ENCODE measurements at regions not wholly inside any gene's neighbourhood (a gene's known extent, or its start where the extent isn't known, plus 50 kb on each side); places are given as distances from the start of the nearest gene placed in this dataset.

DNA sequence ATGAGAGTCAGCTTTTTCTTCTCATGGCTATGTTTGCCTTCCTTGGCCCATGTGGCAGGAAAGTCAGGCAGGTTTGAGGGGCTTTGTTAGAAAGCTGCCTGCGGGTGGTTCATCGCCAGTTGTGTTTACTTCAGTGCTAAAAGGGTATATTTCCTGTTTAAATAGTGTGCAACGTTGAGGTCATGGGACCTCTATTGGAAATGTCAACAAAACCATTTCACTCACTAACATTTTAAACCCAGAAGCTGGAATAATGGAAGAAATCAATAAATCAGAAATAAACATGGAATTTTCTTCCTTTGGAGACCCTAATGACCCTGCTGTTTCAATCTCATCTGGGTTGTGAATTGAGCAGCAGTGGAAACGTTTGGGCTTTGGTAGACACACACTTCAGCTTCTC is 185.8 kb downstream of the ANKRD50 start:
- CTCF ChIA-PET: no interaction called here

DNA sequence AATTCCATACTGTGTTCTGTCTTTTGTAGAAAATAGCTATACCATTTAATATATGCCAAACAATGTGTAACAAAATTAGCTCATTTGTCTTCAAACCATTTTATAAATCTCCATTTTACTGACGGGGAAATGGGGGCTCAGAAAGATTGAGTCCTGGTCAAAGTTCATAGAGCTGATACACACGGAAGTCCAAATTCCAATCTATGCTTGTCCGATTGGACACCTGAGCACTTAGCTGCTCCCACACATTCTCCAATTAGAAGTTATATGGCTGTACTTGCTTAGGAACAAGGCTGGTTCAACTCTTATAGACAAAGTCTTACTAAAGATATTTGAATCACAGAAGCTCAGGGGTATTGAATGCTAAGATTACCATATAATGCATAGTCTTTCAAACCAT is 185.2 kb downstream of the ANKRD50 start:
- DNase-seq: no peak
- H3K36me3 Mint-ChIP-seq (ENCODE audit: low read depth): no peaks in the 10 kb centered on the region
- no peaks in the 10 kb centered on the region for H3K4me1 Mint-ChIP-seq
- peaks cover 3% of the 10 kb centered on the region for H3K9me3 Mint-ChIP-seq
- POLR2A ChIA-PET: no interaction called here
- CTCF ChIA-PET: no interaction called here
- no peak overlapping the region for H3K4me3 Mint-ChIP-seq
- H3K27me3 Mint-ChIP-seq: no peaks in the 10 kb centered on the region
- H3K27ac Mint-ChIP-seq: no peak overlapping the region

More for the DNA sequence above, 185.8 kb downstream of the ANKRD50 start:
- no peak for DNase-seq
- no peak overlapping the region for H3K4me3 Mint-ChIP-seq
- H3K4me1 Mint-ChIP-seq: no peaks in the 10 kb centered on the region
- peaks cover 3% of the 10 kb centered on the region for H3K9me3 Mint-ChIP-seq
- no peaks in the 10 kb centered on the region for H3K36me3 Mint-ChIP-seq (ENCODE audit: low read depth)
- POLR2A ChIA-PET: no interaction called here
- no peak overlapping the region for H3K27ac Mint-ChIP-seq
- no peaks in the 10 kb centered on the region for H3K27me3 Mint-ChIP-seq

DNA sequence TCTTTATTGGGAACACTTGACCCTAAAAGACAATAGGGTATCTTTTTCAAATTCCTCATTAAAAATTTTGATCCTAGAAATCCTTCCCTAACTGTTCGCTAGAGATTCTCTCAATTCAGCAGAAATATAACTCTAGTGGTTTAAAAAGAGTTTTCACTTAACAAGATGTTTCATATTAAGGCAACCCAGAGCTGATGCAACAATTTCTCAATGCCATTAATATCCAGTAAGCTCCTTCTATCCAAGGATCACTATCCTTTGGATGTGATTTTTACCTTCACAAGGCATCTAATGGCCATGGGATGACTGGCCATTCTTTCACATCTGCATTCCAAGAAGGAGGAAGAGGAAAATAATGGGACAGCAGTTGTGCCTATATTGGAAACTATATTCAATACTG is 183.4 kb downstream of the ANKRD50 start:
- Mint-ChIP-seq H3K9me3 (peaks cover 3% of the 10 kb centered on the region), H3K27ac (no peak overlapping the region), H3K27me3 (no peaks in the 10 kb centered on the region), H3K4me1 (no peaks in the 10 kb centered on the region), H3K36me3 (ENCODE audit: low read depth) (no peaks in the 10 kb centered on the region), H3K4me3 (no peak overlapping the region)
- ChIA-PET CTCF (no interaction called here), POLR2A (no interaction called here)
- no peak for DNase-seq

DNA sequence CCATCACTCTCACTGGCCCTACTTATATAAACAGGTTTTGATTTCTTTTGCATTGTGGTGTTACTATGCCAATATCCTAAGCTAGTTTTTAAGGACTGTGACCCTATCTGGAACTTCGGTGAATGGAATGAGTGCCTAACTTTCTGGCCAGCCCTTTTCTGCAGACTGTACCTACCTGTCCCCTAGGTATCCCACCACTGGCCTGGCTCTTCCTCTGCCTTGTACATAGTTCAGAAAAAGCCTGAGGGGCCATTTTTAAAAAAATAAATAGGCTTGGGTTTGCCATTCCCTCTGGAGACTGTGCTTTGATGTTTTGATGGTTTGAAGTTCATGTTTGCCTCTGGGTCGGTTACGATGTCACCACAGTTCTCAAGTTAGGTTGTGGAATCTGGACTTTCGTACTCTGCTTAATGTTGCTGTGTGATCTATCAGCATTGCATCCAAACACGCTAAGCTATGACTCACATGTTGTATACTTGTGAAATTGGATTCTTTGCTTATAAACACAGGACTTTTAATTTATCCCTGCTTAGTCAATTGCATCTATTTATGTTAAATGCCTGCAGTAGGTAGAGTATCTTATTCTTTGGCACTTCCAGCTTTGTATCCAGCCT is 182.0 kb downstream of the ANKRD50 start:
- Mint-ChIP-seq H3K27ac (no peak overlapping the region), H3K36me3 (ENCODE audit: low read depth) (no peaks in the 10 kb centered on the region), H3K9me3 (peaks cover 3% of the 10 kb centered on the region), H3K4me3 (no peak overlapping the region), H3K27me3 (no peaks in the 10 kb centered on the region), H3K4me1 (no peaks in the 10 kb centered on the region)
- POLR2A ChIA-PET: no interaction called here
- CTCF ChIA-PET: no interaction called here
- no peak for DNase-seq

DNA sequence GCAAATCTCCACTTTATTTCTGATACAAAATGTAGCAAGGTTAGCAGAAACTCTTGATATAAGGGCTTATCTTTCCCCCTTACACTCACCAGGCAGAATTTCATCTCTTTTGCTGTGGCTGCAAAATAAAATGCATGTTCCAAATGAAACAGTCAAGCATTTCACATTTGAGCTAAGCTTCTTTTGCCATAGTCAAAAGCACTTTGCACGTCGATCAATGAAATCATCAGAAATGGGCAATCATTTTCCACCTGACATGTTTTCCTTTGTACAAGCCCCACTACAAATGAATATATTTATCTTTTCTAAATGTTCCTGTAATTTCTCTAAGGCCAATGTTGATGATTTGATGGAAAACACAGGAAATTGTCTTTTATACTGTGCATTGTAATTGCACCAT is 178.4 kb downstream of the ANKRD50 start:
- H3K27me3 Mint-ChIP-seq: no peaks in the 10 kb centered on the region
- H3K27ac Mint-ChIP-seq: no peak overlapping the region
- H3K36me3 Mint-ChIP-seq (ENCODE audit: low read depth): no peaks in the 10 kb centered on the region
- H3K4me1 Mint-ChIP-seq: no peaks in the 10 kb centered on the region
- H3K4me3 Mint-ChIP-seq: no peak overlapping the region
- ChIA-PET CTCF (no interaction called here), POLR2A (no interaction called here)
- no peak for DNase-seq
- H3K9me3 Mint-ChIP-seq: no peaks in the 10 kb centered on the region

DNA sequence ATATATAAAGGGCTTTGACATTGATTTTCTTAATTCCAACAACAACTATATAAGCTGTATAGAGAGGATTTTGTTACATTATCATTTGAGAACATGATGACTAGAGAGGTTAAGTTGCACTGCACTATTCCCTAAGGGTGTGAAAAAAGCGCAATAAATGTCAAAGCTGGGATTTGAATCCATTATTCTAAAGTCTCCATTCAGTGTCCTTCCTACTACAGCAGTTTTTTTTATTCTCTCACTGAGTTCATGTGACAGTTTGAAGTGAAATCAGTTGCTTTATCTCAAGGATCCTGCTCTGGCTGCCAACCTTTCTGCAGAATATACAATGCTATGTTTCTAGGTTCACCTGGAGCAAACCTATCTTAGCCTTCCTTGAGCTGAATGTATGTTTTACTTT is 177.5 kb downstream of the ANKRD50 start:
- ChIA-PET CTCF (no interaction called here), POLR2A (no interaction called here)
- DNase-seq: no peak
- no peaks in the 10 kb centered on the region for H3K27me3 Mint-ChIP-seq
- H3K36me3 Mint-ChIP-seq (ENCODE audit: low read depth): no peaks in the 10 kb centered on the region
- H3K9me3 Mint-ChIP-seq: no peaks in the 10 kb centered on the region
- no peak overlapping the region for H3K4me3 Mint-ChIP-seq
- no peak overlapping the region for H3K27ac Mint-ChIP-seq
- H3K4me1 Mint-ChIP-seq: no peaks in the 10 kb centered on the region

DNA sequence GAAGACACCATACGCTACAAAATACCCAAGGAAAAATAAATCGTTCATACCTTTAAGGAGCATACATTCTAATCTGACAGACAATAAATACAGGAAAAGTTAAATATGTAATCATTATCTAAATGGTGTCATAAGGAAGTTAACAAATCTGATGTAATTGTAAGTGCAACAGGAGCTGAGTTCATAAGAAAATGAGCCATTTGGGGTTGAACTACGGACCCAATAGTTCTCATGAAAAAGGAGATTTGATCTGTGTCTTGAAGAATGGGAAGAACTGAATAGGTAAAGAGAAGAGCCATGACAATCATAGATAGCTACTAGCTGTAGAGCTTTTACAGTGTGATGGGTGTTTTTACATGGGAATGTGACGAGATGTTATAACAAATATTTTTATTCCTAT is 175.6 kb downstream of the ANKRD50 start:
- Mint-ChIP-seq H3K36me3 (ENCODE audit: low read depth) (no peaks in the 10 kb centered on the region), H3K4me3 (no peak overlapping the region)

DNA sequence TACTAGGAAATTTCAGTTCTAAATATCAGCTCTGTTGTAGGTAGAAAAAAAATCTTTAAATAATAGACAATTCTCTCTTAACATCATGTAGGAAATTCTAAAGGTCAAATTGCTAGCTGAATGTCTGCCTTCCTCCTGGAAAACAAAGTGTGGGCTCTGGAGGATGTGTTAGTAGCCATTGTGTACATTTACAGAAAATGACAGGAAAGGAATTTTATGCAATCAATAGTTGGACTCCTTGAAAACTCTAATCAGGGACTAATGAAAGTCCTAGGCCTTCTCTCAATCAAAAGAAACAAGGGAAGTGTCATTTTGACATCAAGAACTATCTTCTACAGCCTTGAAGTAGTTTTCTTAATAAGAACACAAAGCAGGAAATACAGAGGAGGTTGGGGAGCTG is 174.6 kb downstream of the ANKRD50 start:
- H3K36me3 Mint-ChIP-seq (ENCODE audit: low read depth): no peaks in the 10 kb centered on the region
- no peak overlapping the region for H3K27ac Mint-ChIP-seq
- H3K4me1 Mint-ChIP-seq: no peaks in the 10 kb centered on the region
- ChIA-PET POLR2A (no interaction called here), CTCF (no interaction called here)
- peaks cover 1% of the 10 kb centered on the region for H3K9me3 Mint-ChIP-seq
- no peak for DNase-seq
- no peak overlapping the region for H3K4me3 Mint-ChIP-seq
- no peaks in the 10 kb centered on the region for H3K27me3 Mint-ChIP-seq

More for the DNA sequence above, 175.6 kb downstream of the ANKRD50 start:
- H3K27ac Mint-ChIP-seq: no peak overlapping the region
- no peak for DNase-seq
- H3K9me3 Mint-ChIP-seq: no peaks in the 10 kb centered on the region
- H3K27me3 Mint-ChIP-seq: no peaks in the 10 kb centered on the region
- CTCF ChIA-PET: no interaction called here
- POLR2A ChIA-PET: no interaction called here
- H3K4me1 Mint-ChIP-seq: no peaks in the 10 kb centered on the region

DNA sequence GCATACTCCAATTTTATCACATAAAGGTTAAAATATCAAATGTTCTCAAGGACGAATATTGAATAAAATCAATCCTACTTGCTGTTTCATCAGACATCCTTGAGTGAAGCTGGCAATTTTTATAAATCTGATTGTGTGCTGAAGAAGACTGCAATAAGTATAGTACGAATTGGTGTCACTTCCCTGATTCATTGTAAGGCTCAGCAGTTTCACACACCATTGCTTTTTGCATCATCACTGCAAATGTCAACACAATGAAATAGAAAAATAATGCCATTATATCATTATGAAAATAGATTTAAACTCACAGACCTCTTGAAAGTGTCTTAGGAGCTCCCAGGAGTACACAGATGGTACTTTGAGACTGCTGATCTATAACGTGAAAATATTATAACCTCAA is 172.5 kb downstream of the ANKRD50 start:
- DNase-seq: no peak
- H3K36me3 Mint-ChIP-seq (ENCODE audit: low read depth): no peaks in the 10 kb centered on the region
- ChIA-PET POLR2A (no interaction called here), CTCF (no interaction called here)
- peaks cover 2% of the 10 kb centered on the region for H3K9me3 Mint-ChIP-seq
- no peak overlapping the region for H3K27ac Mint-ChIP-seq
- no peaks in the 10 kb centered on the region for H3K27me3 Mint-ChIP-seq
- no peaks in the 10 kb centered on the region for H3K4me1 Mint-ChIP-seq
- no peak overlapping the region for H3K4me3 Mint-ChIP-seq

DNA sequence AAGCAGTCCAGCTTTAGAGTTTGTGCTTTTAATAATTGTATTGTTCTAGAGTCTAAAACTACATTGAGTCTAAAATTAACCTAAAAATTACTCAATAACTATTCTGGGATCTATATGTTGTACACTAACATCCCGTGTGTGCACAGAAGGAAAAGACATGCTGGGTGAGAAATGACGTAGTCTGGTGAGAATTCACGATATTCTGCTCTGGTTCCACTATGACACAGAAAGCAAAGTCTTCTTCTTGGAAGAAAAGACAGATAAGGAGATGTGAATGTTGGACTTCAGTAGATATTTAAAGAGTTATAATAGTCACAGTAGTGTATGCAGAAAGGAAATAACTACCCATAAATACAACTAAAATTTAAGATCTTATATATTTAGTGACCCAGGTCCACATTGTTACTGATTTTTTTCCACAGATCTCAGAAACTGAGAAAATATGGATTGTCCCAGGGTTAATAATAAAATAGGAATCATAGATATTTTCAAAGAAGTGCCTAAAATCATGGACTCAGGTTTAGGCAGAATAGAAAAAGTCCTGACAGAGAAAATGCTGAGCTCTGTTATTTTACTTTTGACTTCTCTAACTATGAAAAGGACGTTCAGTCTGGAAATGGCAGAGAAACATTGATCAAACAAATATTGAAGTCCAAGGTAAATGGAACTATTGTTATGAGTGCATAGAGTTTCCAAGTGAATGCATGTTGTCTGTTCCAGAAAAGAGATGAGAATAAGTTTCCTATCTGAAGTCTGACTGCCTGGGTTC is 170.7 kb downstream of the ANKRD50 start:
- no peak for DNase-seq
- no peaks in the 10 kb centered on the region for H3K36me3 Mint-ChIP-seq (ENCODE audit: low read depth)
- ChIA-PET POLR2A (no interaction called here), CTCF (no interaction called here)
- no peak overlapping the region for H3K4me3 Mint-ChIP-seq
- no peaks in the 10 kb centered on the region for H3K27me3 Mint-ChIP-seq
- no peaks in the 10 kb centered on the region for H3K4me1 Mint-ChIP-seq
- peaks cover 2% of the 10 kb centered on the region for H3K9me3 Mint-ChIP-seq
- H3K27ac Mint-ChIP-seq: no peak overlapping the region

DNA sequence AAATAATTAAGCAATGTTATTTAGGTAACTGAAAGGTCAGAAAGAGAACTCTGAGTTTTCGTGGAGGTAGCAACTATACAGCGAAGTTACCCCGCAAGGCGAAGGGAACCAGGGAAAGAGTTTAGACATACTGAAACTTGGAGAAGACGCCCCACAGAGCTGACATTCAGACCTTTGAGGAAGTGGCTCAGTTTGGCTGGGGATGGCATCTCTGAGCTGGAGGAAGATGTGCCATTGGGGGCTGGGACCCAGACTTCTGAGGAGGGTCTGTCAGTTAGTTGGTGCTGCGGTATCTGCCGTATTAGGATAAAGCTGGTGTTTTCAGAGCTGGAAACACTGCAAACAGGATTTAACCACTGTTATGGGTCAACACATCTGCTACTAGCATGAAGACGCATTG is 156.6 kb downstream of the ANKRD50 start:
- Mint-ChIP-seq H3K27ac (no peak overlapping the region), H3K27me3 (no peaks in the 10 kb centered on the region), H3K4me3 (no peak overlapping the region), H3K36me3 (ENCODE audit: low read depth) (no peaks in the 10 kb centered on the region), H3K4me1 (no peaks in the 10 kb centered on the region), H3K9me3 (no peaks in the 10 kb centered on the region)
- ChIA-PET POLR2A (no interaction called here), CTCF (no interaction called here)
- DNase-seq: no peak

DNA sequence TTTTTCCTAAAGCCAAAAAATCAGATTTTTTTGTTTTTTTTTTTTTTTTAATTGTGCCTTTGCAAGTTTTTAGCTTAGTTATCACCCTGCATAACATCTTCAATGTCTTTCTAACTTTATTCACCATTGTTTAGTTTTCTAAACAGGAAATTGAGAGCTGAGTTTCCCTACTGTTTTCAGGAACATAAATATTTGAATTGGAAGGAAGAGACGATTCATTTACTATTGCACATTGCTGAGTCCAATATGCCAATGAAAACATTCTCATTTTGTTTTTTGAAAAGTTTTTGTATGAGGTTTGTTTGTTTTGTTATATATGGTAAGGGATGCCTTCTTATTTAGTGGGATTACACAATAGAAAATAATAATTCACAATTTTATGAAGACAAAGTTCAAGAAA is 148.4 kb downstream of the ANKRD50 start:
- POLR2A ChIA-PET: no interaction called here
- no peak for DNase-seq
- Mint-ChIP-seq H3K27me3 (no peaks in the 10 kb centered on the region), H3K4me1 (no peaks in the 10 kb centered on the region), H3K9me3 (no peaks in the 10 kb centered on the region), H3K27ac (no peak overlapping the region), H3K4me3 (no peak overlapping the region), H3K36me3 (ENCODE audit: low read depth) (no peaks in the 10 kb centered on the region)
- CTCF ChIA-PET: no interaction called here

DNA sequence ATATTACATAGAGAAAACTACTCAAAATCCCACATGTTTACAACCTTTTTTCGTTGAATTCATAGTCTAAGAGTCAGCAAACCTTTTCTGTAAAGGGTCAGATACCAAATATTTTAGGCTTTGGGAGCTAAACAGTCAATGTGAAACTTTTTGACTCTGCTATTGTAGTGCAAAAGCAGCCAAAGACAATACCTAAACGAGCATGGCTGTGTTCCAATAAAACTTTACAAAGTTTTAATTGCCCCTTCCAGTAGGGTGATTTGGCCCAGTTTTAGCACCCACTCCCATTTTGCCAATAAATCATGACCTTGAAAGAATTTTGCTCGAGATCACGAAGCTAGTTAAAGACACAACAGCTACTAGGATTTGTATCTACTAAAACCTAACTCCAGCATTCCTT is 147.2 kb downstream of the ANKRD50 start:
- ChIA-PET CTCF (no interaction called here), POLR2A (no interaction called here)
- no peak for DNase-seq
- no peaks in the 10 kb centered on the region for H3K36me3 Mint-ChIP-seq (ENCODE audit: low read depth)
- H3K27ac Mint-ChIP-seq: no peak overlapping the region
- H3K4me1 Mint-ChIP-seq: no peaks in the 10 kb centered on the region
- no peak overlapping the region for H3K4me3 Mint-ChIP-seq
- H3K27me3 Mint-ChIP-seq: no peaks in the 10 kb centered on the region
- H3K9me3 Mint-ChIP-seq: no peaks in the 10 kb centered on the region

DNA sequence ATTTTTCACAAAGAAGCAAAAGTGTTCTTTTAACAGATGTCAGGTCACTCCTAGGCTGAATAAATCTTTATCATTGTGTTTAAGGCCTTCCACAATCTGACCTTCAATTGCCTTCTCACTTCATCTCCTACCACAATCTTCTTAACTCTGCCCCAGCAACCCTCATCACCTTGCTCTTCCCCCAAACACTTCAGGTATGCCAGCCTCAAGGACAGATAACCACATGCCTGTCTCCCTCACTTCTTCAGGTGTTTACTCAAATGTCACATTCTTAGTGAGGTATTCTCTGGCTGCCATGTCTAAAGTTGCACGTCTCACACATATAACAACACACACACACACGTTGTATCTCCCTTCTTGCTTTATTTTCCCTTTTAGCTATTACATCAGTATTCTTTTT is 146.5 kb downstream of the ANKRD50 start:
- no peaks in the 10 kb centered on the region for H3K27me3 Mint-ChIP-seq
- H3K4me1 Mint-ChIP-seq: no peaks in the 10 kb centered on the region
- POLR2A ChIA-PET: no interaction called here
- DNase-seq: no peak
- CTCF ChIA-PET: no interaction called here
- no peaks in the 10 kb centered on the region for H3K9me3 Mint-ChIP-seq
- no peak overlapping the region for H3K4me3 Mint-ChIP-seq
- no peak overlapping the region for H3K27ac Mint-ChIP-seq
- H3K36me3 Mint-ChIP-seq (ENCODE audit: low read depth): no peaks in the 10 kb centered on the region
